IPS-NIHi7 (cell line): ENCODE measurements at regions not wholly inside any gene's neighbourhood (a gene's known extent, or its start where the extent isn't known, plus 50 kb on each side); places are given as distances from the start of the nearest gene placed in this dataset.

Source experiments
- DNase-seq: peaks from one replicate; pipeline ENCODE4 v3.0.0; 2012; ENCODE audit warnings: mixed read lengths; ENCODE audit errors: extremely low spot score

DNA sequence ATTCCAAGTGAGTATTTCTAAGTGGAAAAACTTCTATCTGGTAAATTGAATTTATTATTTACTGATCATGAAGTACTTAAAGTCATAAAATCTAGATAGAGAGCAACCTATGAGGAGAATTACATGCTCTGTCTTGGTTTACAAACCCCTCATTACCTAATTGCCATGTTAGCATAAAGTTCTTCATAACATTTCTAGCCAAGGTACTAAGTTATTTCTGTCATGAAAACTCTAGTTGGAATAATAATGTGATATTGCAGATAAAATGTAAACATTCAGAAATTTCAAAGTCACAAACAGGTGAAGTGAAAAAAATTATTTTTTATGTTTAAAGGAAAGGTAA is 228.6 kb downstream of the TTLL7 start:
- no peak for DNase-seq

DNA sequence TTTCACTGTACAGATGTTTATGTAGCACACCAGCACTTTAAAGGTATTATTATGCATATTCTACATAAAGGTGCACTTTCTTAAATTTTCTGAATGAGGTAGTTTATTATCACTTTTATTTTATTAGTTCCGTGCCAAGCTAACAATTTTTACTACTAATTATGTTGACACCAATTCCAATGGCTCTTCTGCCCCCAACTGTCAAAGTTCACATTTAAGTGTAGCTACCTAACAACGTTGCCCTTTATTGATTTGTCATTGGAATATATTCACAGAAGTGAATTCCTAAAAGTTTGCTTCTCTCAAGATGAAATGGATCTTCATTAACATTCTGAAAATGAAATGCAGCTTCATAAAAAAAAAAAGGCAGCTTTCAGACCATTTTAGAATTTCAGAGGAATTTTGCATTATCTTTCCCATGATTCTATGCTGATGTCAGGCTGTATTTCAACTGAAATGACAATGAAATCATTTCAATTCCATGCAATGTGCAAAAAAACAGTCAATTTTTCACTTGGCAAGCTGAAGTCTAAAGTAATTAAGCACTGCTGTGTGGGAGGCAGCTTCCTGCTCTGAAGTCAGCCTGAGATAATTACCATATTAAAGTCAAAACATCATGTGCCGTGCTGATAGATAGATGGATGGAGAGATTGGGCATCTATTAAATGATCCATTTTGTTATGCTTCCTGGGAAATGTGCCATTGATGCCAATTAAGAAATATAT is 229.2 kb downstream of the TTLL7 start:
- DNase-seq = no peak

DNA sequence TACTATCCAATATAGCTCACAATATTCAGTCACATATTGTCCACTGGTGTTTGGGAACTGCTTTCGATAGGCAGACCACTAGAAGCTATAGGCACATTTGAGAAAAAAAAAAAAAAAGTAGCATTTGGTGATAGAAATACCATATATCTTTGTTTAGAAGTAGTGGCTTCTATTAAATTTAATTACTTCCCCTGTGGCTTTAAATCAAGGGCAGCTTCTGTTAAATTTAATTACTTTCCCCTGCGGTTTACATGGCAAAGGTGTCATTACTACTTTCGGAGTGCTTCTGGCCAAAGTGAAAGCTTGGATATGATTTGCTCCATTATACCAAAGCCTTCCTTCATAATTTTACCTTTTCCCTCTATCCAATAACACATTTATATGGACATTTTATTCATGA is 229.9 kb downstream of the TTLL7 start:
- no peak for DNase-seq

DNA sequence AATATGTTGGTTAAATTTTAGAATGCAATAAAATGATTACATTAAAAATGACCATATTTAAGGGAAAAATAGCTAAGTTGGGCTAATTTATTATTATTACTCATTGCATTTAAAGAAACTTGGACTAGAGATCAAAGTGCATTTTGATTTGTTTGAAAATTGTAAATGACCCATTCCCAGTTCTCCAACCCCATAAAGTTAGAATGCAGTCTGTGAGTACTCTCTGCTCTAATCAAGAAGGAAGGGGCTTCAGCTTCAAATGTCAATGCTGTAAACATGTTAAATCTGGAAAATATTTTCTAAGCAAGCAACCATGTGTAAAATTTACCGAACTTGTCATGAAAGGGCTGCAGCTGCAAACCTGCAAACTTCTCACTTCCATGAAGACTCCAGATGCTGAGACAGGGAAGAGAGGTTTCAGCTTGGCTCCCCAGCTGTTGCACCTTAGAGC is 232.7 kb downstream of the TTLL7 start:
- DNase-seq = no peak

DNA sequence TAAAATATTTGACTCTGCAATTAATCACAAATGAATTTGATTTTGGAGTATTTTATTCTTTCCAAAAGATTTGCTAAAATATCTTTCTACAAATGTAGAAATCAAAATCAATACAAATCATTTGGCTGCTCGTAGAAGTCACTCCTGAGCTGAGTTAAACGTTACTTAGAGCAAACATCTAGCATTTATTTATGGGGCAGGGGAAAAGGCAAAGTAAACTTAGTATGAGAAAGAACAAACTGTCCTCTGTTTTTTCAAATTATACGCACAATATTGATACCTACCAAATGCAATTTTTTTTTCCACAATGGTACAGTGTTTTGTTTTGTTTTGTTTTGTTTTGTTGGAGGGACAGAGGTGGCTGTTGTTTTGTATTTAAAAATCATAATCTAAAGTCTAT is 233.8 kb downstream of the TTLL7 start:
- no peak for DNase-seq

DNA sequence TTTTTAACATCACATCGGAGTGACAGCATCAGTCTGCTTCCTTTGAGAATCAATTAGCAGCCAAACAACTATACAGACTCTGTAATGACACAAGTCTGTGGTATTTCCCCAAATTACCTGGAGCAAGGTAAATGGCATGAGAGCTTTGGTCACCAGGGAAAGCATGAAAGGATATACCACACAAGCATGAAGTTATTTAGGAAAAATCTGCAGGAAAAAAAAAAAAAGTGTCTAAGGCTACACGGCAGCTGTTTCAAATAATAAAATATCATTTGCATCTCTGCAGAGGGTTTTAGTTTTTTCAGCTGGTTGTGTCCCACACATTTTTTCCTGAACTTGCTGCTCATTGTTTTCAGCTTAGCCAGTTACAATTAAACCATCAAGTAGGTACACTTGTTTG is 234.7 kb downstream of the TTLL7 start:
- DNase-seq = no peak

DNA sequence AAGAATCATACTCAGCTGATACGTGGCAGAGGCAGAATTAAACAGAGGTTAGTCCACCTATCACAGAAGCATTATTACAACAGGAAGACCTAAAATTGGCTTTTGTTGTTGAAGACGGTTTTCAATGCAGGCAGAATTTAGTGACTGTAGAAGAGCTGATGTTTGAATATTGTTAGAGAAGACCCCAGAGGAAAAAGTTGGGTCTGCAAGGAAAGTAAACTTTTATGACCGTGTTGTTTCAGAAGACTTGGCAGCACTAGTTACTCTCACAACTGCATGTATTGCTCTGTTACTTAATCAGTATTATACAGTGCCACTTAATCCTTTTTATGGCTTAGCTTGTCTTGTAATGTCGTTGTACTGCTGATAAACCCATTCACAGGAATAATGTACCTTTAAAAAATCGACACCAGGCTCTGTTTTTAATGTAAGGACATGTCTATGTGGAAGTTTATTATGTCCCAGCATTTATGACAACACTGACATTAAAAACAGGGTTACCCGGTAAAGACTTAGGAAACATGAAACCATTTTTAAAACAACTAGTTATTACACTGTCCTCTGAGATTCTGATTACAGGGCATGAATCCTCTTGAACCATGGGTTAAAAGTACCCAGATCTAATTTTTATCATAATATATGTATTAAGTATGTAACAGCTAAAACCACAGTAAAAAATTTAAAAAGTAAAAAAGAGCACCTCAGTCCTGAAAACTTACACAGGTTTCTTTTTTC is 235.4 kb downstream of the TTLL7 start:
- DNase-seq = no peak

DNA sequence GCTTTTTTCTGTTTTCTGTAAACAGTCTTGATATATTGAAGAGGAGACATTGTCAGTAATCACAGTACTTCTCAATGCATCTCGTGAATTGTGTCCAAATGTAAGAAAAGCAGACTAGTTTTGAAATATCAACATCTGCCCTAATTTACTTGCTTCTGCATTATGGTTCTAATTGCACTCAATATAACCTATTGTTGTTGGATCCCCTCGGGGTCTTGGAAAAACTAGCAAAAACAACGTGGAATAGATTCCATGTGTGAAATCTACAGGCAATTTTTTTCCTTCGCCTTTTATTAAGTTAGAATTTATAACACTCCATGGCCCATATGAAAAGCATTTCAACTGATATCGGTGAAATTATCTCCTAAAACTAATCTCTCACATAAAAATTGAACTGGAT is 236.5 kb downstream of the TTLL7 start:
- no peak for DNase-seq

DNA sequence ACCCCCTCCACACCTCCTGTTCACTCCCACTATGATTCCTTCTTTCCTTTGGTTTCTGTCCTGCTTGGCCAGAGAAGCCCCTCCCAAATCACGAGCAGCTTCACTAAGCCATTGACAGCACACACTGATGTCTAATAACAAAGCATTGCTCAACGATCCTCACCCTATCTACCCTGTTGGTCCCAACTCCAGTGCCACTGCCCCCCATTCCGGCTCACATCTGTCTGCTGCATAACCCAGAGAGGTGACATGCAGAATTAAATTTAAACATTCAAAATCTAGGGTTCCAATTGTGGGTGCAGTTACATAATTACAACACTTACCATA is 236.9 kb downstream of the TTLL7 start:
- no peak for DNase-seq

DNA sequence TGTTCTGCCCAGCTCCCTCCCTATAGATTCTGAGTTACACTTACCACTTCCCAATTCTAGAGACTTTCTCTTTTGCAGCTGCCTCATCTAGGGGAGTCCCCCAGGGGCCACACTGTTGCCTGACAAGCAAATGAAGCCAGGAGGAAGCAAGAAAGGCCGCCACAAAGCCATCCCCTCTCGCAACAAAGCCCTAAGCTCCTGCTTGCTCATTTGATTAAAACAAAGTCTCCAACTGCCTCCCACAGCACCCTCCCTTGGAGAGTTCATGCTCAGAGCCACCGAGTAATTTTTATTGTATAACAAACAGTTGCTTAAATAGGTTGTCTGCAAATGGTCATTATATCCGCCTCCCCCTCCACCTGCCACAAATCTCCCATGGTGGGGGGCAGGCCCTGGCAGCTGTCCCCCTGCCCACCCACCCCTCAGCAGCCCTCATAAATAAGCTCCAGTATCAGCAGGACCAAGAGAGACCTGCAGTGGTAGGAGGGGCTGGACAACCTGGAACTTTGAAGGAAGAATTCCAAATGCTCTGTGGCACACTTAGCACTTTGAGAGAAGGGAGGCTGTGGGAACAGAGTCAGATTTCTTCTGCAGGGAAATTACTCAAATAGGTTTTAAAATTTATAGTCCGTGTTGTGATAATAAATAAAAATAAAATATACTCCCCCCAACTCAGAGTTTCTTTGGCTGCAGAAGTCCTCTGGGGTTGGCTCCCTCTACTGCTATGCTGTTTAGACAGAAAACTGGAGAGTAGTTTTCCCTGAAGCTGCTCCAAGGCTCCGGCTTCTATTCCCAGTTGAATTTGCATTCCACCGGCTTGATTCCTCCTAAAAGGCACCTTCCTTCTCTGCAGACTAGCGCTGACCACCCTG is 237.5 kb downstream of the TTLL7 start:
- no peak for DNase-seq

DNA sequence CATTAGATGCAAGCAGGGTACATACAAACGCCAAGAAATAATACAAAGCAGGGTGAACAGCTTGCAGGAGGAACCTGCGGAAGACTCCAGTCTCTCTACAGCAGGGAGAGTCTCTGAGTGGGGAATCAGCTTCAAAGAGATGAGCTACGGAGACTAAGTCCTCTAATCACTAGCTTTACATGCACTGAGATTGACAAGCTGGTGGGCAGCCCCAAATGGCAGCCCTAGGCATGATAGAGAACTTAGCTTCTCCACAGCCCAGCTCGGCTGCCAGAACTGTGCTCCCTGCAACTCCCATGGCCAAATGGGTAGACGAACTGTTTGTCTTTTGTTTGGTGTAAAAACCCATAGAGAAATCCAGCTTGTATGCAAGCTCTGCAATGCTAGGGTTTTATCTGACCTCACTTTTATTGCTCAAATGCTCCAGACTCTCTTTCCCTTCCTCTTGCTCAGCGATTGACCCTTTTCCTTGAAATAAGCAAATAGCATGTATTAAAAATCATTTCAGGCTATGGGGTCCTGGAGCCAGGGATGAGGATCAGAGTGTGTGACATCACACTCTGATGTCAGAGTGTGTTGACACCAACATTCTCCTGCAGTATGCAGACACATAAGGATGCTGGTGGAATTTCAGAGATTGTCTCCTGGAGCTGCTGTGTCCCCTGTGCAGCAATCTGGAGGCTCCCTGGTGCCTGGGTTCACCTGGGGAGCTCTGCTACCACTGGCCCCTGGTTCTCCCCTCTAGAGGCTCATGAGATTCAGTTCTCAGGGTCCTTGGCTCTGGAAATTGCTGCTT is 238.5 kb downstream of the TTLL7 start:
- DNase-seq = no peak

DNA sequence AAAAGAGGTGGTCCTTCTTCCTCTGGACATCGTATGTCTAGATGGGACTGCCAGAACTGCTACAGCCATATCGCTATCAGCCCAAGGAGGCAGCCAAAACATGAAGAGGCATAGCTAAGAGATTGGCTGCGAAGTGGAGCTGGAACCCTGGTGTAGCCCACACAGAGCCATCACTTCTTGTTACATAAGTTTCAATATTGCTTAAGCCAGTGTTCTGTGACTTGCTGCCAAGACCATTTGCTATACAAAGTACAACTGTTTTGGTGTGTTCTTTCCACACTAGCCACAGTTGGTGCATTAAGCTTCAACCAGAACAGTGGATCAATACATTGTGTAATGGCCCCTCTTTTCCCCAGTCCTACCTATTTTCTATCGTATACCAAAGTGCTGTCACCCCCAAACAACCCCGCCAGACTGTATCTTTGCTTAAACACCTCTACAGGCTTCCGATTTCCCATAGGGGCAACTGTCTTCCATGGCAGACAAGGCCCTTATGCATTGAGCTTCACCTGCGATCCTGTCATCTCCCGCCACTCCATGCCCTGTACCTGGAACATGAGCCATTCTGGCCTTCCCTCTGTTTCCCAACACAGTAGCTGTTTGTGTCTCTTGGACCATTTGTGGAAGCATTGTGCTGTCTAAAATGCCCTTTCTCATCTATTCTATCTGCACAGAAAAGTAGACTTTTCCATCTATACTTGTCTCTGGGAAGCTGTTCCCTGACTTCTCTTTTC is 241.8 kb downstream of the TTLL7 start:
- DNase-seq = no peak

DNA sequence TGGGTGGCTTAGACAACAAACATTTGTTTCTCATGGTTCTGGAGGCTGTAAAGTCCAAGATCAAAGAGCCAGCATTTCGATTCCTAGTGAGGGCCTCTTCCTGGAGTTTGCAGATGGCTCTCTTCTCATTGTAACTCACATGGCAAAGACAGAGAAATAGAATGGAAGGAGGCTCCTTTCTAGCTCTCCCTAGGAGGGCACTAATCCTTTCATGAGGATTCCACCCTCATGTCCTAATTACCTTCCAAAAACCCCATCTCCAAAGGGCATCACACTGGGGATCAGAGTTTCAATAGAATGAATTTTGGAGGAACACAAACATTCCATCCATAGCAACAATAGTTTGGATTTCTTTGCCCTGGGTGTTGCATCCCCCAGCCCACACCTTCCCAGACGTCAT is 247.3 kb downstream of the TTLL7 start:
- DNase-seq = no peak

DNA sequence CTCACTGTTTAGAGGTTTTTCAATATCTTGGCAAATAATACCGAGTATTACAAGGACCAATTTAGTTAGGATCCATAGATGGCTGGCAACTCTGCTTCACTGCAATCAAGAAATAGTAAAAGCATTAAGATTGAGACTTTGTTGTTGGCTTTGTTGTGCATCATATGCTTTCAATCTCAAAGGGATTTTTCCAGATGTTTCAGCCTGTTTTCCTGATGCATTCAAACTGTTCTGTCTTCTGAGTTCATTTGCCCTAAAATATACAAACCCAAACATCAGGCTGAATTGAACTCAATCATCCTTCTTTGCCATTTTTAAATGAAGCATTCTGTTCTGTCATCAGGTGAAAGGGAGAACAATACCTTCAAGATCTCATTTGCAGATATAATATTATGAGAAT is 248.7 kb downstream of the TTLL7 start:
- DNase-seq = no peak

DNA sequence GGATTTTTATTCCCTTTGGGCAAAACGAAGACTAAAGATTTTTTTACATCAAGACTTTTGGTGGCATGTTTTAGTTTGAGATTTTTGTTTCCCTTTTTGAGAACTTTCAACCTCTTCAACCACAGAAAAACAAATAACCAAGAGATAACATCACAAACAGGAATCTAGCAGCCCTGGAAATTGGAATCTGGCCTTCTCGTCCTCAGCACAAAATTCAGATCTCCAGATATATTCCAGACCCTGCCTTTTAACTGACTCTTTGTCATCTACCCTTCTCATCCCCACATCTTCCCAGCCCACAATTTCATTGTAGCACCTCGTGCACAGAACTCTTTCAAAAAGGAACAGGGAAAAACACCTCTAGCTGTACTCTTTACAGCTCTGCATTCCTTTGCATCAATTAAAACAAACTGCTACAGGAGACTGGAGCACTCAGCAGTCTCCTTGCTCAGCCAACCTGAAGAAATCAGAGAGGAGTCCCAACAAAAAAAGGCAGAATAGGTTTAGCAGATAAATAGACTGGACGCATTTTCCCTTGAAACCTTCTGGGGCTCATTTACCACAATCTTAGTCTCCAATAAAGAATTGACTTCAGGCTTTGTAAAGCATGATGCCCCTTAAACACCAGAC is 251.0 kb downstream of the TTLL7 start:
- DNase-seq = no peak

DNA sequence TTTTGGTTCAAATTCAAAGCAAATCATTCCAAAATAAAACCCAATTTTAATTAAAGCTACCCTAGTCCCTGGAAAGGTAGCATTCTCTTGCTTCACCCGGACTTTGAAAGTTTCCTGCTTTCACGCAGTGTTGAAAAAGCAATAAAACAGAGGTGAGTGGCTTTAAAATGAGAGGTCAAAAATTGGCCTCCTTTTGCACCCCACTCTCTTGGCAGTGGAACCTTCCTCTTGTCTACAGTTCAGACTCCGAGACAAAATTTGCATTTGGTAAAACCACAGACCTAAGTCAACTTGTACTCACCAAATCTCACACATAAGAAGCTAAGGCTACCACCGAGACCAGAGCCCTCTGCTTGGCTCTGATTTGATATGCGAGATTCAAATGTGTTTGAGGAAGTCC is 252.7 kb downstream of the TTLL7 start:
- no peak for DNase-seq

DNA sequence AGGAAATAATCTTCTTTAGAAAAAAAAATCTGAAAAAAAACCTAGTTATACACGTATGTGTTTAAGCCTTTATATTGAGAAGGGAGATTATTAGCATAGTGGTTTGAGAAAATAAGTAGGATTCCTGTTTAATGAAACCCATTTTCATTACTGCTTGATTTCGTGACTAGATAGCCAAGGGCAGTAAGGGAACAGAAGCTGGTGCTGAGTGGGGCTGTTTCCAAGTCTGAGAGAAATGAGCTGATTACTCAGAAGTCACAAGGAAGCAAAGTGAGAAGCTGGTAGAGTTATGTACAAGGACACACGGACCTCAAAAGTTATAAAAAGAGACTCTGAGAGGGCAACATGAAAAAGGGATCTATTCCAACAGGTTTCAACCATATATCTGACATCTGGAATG is 256.5 kb downstream of the TTLL7 start:
- no peak for DNase-seq

DNA sequence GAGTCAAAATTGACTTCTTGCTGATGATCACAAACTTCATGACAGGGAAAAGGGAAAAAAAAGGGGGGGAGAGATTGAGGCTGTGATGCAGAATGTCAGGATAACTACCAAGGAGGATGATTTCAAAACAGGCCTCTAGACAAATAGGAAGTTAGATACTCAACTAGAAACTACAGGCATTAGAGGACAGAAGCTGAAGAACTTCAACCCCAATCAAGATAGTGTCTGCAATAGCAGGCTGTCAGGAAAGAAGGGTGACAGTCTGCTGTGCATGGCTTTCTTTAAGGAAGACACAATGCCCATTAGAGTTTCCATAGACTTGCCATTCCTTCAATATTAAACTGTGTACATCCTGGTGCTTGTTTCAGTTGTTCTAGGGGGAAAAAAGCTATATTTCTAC is 257.2 kb downstream of the TTLL7 start:
- no peak for DNase-seq

DNA sequence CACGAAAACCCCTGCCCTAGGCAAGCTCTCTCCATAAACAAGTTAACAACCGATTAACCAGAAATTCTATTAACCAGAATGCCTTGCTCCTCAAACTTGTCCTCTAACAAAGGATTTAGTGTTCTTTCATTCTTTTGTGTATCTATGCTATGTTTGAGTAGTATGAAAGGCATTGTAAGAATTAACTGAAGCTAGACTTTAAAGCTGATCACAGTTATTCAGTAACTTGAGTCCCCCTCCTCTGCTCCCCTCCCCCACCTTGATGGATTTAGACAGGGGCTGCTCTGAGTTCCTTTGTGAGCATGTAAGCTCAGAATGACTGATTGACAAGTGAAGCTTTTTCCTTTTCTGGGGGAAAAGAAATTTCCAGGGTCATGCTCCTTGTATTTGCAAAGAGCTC is 257.6 kb downstream of the TTLL7 start:
- DNase-seq = no peak

DNA sequence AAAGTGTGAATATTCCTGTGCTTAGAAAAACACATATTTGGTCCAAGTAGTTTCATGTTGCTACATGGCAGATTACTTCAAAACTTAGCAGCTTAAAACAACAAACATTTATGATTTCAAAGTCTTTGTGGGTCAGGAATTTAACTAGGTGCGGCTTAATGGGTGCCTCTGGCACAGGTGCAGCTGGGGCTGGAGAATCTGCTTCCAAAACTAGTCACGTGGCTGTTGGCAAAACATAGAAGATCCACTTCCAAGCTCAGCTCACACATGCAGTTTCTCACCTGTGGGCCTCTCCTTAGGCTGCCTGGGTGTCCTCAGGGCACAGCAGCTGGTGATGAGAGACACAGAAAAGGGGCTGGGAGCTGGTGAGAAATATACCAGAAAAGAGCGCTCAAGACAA is 263.4 kb downstream of the TTLL7 start:
- DNase-seq = no peak

DNA sequence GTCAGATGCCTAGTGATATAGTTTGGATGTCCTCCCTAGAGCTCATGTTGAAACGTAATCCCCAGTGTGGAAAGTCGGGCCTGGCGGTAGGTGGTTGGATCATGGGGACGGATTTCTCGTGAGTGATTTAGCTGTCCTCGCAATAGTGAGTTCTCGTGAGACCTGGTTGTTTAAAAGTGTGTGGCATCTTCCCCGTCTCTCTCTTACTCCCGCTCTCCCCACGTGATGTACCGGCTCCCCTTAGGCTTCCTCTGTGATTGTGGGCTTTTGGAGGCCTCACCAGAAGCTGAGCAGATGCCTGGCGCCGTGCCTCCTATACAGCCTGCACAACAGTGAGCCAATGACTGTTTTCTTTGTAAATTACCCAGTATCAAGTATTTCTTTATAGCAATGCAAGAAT is 264.5 kb downstream of the TTLL7 start:
- no peak for DNase-seq
